VCaP (cell line): ENCODE measurements at regions not wholly inside any gene's neighbourhood (a gene's known extent, or its start where the extent isn't known, plus 50 kb on each side); places are given as distances from the start of the nearest gene placed in this dataset.

Source experiments
- H3K27ac ChIP-seq: fragments of 450-650 bp; 2 replicates; pipeline ENCODE4 v1.5.1; 2017
- TF ChIP-seq, protein P1 (sequence below): fragments of 450-650 bp; conservative IDR thresholded peaks from 2 replicates; pipeline ENCODE4 v1.5.1; 2017; ENCODE audit warnings: mild to moderate bottlenecking, moderate library complexity

DNA sequence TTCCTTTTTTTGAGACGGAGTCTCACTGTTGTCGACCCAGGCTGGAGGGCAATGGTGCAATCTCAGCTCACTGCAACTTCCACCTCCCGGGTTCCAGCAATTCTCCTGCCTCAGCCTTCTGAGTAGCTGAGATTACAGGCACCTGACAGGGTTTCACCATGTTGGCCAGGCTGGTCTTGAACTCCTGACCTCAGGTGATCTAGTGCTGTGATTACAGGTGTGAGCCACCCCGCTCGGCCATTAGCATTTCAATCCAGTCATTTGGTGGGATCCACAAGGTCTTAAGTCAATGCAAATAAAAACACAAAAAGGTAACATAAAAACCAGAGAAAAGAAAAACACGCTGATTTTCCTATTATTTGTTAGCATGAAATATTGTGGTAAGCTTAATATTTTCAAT, 1227.2 kb upstream of the TENM4 start:
- H3K27ac ChIP-seq = no peak overlapping the region
- TF ChIP-seq, protein P1, sequence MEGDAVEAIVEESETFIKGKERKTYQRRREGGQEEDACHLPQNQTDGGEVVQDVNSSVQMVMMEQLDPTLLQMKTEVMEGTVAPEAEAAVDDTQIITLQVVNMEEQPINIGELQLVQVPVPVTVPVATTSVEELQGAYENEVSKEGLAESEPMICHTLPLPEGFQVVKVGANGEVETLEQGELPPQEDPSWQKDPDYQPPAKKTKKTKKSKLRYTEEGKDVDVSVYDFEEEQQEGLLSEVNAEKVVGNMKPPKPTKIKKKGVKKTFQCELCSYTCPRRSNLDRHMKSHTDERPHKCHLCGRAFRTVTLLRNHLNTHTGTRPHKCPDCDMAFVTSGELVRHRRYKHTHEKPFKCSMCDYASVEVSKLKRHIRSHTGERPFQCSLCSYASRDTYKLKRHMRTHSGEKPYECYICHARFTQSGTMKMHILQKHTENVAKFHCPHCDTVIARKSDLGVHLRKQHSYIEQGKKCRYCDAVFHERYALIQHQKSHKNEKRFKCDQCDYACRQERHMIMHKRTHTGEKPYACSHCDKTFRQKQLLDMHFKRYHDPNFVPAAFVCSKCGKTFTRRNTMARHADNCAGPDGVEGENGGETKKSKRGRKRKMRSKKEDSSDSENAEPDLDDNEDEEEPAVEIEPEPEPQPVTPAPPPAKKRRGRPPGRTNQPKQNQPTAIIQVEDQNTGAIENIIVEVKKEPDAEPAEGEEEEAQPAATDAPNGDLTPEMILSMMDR = no peak

DNA sequence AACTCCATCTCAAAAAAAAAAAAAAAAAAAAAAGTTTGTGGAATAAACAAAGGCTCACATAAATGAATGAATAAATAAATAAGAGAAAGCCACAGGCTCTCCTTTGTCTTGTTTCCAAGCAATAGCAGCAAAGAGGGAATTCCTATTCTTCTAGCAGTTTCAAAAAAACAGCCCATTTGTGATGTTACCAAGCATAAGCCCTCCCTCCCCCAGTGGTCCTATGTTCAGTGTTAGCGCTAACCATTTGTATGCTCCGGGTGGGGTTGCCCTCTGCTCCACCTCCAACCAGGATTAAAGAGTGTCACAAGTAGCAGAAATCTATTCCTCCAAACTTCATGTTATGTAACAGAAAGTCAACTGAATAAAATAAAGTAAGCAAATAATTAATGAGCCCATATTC, 1215.0 kb upstream of the TENM4 start:
- no peak overlapping the region for H3K27ac ChIP-seq
- TF ChIP-seq, protein P1 = no peak

DNA sequence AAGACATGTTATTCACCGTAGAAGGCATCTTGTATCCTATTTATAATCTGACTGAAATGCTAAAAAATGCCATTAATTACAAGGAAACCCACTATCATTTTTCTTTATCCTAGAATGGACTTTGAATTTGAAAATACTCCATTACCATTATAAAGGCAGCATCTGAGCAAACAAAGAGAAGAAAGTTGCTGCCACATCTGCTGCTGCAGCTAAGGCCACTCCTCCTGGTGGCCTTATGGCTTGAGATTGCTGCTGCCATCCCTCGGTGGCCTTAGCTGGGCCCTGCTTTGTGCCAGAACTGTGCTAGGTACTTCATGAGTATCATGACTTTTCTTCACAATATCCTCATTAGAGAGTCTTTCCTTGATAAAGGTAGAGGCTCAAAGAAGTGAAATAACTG, 1210.1 kb upstream of the TENM4 start:
- TF ChIP-seq, protein P1 = no peak
- H3K27ac ChIP-seq = no peak overlapping the region

DNA sequence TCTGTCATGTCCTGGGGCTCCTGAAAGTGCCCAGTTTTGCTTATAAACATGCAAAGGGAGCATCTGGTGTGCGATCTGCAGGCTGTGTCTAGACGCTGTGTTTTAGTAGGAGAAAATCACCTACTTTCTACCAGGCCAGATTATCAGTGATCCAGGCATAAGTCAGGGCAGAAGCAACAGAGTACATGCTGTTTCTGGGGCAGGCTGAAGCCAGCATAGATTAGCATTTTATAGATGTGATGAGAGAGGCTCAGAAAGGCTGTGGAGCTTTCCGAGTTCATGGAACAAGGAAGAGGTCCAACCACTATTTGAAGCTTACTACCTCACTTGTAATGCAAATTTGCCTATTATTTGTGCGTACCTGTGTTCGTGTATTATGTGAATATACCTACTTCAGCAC, 1208.4 kb upstream of the TENM4 start:
- H3K27ac ChIP-seq = no peak overlapping the region
- TF ChIP-seq, protein P1 = no peak

DNA sequence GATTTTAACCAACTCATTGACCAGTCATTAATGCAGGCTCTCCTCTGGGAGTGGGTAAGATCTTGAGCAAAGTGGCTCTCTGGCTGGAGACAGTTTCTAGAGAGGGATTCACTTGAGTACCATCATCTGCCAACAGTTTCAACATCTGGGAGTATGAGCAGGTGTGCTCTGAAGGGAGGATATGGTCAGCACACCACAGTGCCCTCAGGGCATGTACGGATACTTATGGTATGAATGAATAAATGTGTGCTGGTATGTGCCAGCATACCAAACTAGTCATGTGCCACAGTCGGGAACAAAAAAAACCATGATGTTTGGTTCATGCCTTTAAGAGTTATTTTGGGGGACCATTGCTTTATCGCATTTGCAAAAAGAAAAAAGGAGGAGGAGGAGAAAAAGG, 1197.5 kb upstream of the TENM4 start:
- H3K27ac ChIP-seq = no peak overlapping the region
- TF ChIP-seq, protein P1 = no peak

DNA sequence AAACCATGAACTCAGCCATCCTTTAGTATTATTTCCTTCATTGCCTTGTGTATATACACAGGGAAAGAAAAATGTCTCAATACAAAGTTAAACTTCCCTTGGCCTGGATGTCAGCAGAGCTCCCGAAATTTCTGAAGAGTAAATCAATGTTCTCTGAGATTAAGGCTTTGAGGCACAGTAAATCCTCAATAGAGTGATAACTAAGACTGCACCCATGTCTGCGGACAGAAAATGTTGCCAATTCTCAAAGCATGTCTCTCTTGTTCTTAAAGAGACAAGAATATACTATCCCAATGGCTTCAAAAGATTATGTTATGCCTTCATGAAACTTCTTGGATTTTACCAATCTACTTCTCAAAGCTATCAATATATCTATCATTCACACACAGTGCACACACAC, 1196.7 kb upstream of the TENM4 start:
- TF ChIP-seq, protein P1 = no peak
- H3K27ac ChIP-seq = no peak overlapping the region

DNA sequence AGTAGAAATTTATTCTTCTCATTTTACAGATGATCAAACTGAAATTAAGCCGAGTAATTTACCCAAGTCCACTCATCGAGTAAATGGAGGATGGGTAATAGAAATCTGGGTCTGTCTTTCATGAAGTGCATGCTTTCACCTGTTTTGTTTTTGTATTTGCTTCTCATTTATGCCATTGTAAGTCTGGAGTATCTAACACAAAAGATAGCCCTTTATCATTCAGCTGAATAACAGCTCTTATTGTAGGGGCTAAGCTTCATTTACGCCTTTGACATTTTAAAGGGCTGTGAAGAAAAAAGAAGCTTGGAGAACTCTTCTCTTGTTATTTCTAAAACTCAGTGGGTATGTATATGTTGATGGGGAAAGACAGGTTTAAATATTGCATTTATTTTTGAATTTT, 1196.2 kb upstream of the TENM4 start:
- TF ChIP-seq, protein P1 = no peak
- no peak overlapping the region for H3K27ac ChIP-seq

DNA sequence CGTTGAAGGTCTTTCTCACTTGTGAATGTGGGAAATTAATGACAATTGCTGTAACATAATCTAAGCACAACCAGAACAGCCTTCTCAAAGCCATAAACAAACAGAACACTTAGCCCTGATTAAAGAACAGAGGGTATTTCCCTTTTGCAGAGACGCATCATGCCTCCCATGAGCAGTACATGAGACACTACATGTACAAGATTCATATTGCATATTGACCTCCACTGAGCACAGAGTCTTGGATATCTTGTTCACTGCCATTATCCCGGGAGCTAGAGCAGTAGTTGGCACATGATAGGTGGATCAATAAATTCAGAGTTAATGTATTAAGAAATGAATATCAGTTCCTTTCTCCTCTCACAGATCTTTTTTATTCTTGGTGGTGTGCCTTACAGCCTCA, 1194.3 kb upstream of the TENM4 start:
- TF ChIP-seq, protein P1 = no peak

More for the DNA sequence above, 1194.3 kb upstream of the TENM4 start:
- no peak overlapping the region for H3K27ac ChIP-seq
